Adipocyte (in vitro differentiated cells): ENCODE measurements at regions not wholly inside any gene's neighbourhood (a gene's known extent, or its start where the extent isn't known, plus 50 kb on each side); places are given as distances from the start of the nearest gene placed in this dataset.

Experiments
- DNase-seq: peaks from one replicate; pipeline ENCODE4 v3.0.0-alpha.2; 2015; ENCODE audit warnings: low read depth
- H3K27me3 ChIP-seq: replicated peaks from 2 replicates; pipeline ENCODE4 v1.7.0; 2013; ENCODE audit warnings: mild to moderate bottlenecking, low read length, moderate library complexity; ENCODE audit not compliant: control insufficient read depth, insufficient read depth
- H3K36me3 ChIP-seq: 2 replicates; pipeline ENCODE4 v1.7.0; 2013; ENCODE audit warnings: low read length, mild to moderate bottlenecking, moderate library complexity; ENCODE audit not compliant: control insufficient read depth, insufficient read depth, severe bottlenecking
- H3K4me1 ChIP-seq: 2 replicates; pipeline ENCODE4 v1.7.0; 2013; ENCODE audit warnings: mild to moderate bottlenecking, low read length, moderate library complexity; ENCODE audit not compliant: control insufficient read depth, insufficient read depth
- H3K4me3 ChIP-seq: 2 replicates; pipeline ENCODE4 v1.7.0; 2013; ENCODE audit warnings: mild to moderate bottlenecking, low read length, moderate library complexity
- H3K9ac ChIP-seq: 2 replicates; pipeline ENCODE4 v1.7.0; 2013; ENCODE audit warnings: mild to moderate bottlenecking, low read length, moderate library complexity
- H3K9me3 ChIP-seq: 2 replicates; pipeline ENCODE4 v1.7.0; 2013; ENCODE audit warnings: mild to moderate bottlenecking, low read length, moderate library complexity; ENCODE audit not compliant: control insufficient read depth

DNA sequence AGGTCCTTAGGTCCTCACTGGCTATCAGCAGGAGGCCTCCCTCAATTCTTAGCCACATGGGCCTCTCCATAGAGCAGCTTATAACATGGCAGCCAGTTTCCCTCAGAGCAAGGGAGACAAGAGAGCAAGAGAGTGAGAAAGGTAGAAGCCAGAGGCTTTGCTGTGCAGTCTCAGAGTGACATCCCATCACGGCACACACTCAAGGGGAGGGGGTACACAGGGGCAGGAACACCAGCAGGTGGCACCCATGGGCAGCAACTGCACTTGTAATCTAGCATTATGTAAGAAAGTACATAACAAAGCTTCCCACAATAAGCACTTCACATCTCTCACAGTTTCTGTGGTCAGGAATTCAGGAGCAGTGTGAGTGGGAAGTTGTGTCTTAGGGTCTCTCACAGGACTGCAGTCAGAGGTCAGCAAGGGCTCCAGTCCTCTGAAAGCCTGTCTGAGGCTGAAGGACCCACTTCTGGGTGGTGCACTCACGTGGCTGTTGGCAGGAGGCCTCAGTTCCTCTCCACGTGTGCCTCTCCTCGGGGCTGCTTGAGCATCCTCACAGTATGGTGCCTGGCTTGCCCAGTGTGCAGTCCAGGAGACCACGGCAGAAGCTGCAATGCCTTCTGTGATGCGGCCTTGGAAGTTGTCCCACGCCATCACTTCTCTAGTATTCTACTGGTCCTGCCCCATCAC, 159.4 kb downstream of the OAT start:
- Histone ChIP-seq H3K9me3 (peaks cover 27% of the 10 kb centered on the region), H3K36me3 (no peaks in the 10 kb centered on the region), H3K4me1 (no peaks in the 10 kb centered on the region), H3K9ac (no peak overlapping the region), H3K4me3 (no peak overlapping the region), H3K27me3 (peaks cover 69% of the 10 kb centered on the region)
- DNase-seq, result no peak

DNA sequence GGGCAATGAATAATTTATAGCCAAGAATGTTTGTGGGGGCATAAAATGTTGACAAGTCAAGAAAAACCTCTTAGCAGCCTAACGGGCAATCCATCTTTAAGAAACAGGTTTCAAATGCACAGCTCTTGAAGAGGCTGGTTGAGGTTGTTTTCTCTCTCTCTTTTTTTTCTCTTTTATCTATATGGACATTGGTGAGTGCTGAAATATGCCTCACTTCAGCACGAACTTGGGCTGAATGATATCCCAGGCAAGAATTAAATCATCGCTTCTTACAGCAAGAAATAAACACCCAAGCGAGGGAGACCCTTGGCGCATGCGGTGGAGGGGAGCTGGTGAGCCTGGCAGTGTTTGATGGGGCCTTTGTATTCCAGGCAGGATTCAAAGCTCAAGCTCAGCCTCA, 160.9 kb downstream of the OAT start:
- H3K9me3 ChIP-seq, result peaks cover 27% of the 10 kb centered on the region
- no peak overlapping the region for H3K9ac ChIP-seq
- peaks cover 56% of the 10 kb centered on the region for H3K27me3 ChIP-seq
- H3K4me1 ChIP-seq, result no peaks in the 10 kb centered on the region
- no peak overlapping the region for H3K4me3 ChIP-seq
- DNase-seq, result no peak
- H3K36me3 ChIP-seq, result no peaks in the 10 kb centered on the region

GRCh38 chr10:124256151-124256550, 162.6 kb downstream of the OAT start:
- no peak overlapping the region for H3K4me3 ChIP-seq
- no peaks in the 10 kb centered on the region for H3K4me1 ChIP-seq
- peaks cover 27% of the 10 kb centered on the region for H3K9me3 ChIP-seq
- DNase-seq, result no peak
- H3K27me3 ChIP-seq, result peaks cover 68% of the 10 kb centered on the region
- H3K36me3 ChIP-seq, result no peaks in the 10 kb centered on the region
- no peak overlapping the region for H3K9ac ChIP-seq

DNA sequence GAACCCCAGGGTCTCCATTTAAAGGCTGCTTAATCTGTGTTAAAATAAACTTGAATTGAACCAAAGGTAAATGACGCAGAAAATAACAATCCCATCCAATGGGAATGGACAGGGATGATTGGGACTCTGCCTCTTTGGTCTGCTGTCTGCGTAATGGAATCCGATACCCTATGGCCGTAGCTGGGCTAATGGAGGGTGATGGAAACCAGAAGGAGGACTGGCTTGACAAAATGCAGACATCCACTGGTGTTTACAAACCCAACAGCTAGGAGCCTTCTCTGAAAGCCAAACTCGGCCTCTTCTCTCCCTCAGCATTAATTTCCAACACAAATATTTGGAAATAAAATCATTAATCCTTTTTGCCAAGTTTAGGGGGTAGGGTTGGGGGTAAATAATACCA, 162.2 kb upstream of the CHST15 start:
- H3K9ac ChIP-seq, result no peak overlapping the region
- no peaks in the 10 kb centered on the region for H3K4me1 ChIP-seq
- peaks cover 68% of the 10 kb centered on the region for H3K27me3 ChIP-seq
- no peak for DNase-seq
- H3K9me3 ChIP-seq, result peaks cover 27% of the 10 kb centered on the region
- no peaks in the 10 kb centered on the region for H3K36me3 ChIP-seq
- H3K4me3 ChIP-seq, result no peak overlapping the region

- no peaks in the 10 kb centered on the region for H3K36me3 ChIP-seq
Measured at GRCh38 chr10:124254490-124254889, 161.1 kb upstream of the CHST15 start.

DNA sequence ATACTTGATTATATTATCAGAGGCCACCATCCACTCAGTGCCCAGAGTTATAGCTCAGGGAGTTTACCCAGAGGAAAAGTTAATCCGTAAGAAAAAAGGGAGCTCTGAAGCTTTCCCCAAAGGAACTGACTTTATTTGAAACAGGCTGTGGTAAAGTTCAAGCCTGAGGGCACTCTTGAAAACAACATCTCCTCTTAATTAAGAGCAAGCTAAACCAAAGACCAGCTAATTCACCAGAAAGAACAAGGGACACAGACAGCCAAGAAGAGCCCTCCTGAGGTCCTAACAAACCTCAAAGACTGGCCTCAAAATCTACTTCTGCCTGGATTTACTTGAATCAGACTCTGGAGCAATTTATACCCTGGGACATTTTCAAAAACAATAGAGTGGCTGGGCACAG, 159.6 kb upstream of the CHST15 start:
- Histone ChIP-seq H3K9me3 (peaks cover 9% of the 10 kb centered on the region), H3K36me3 (no peaks in the 10 kb centered on the region), H3K27me3 (peaks cover 62% of the 10 kb centered on the region), H3K4me3 (no peak overlapping the region), H3K4me1 (no peaks in the 10 kb centered on the region), H3K9ac (no peak overlapping the region)
- peak; percentile 69 for DNase-seq

More at GRCh38 chr10:124254490-124254889, 161.1 kb upstream of the CHST15 start:
- Histone ChIP-seq H3K9ac (no peak overlapping the region), H3K4me1 (no peaks in the 10 kb centered on the region), H3K4me3 (no peak overlapping the region), H3K9me3 (peaks cover 20% of the 10 kb centered on the region), H3K27me3 (peaks cover 70% of the 10 kb centered on the region)
- DNase-seq, result no peak

GRCh38 chr10:124252097-124252715, 158.8 kb upstream of the CHST15 start:
- H3K36me3 ChIP-seq, result no peaks in the 10 kb centered on the region
- peaks cover 9% of the 10 kb centered on the region for H3K9me3 ChIP-seq
- no peak overlapping the region for H3K4me3 ChIP-seq
- H3K27me3 ChIP-seq, result peaks cover 64% of the 10 kb centered on the region
- no peak for DNase-seq
- H3K4me1 ChIP-seq, result no peaks in the 10 kb centered on the region
- no peak overlapping the region for H3K9ac ChIP-seq

- Histone ChIP-seq H3K9me3 (peaks cover 9% of the 10 kb centered on the region), H3K36me3 (no peaks in the 10 kb centered on the region), H3K4me3 (no peak overlapping the region), H3K4me1 (no peaks in the 10 kb centered on the region), H3K27me3 (peaks cover 67% of the 10 kb centered on the region), H3K9ac (no peak overlapping the region)
- no peak for DNase-seq
Measured at GRCh38 chr10:124251317-124252065, 158.1 kb upstream of the CHST15 start.

- no peak for DNase-seq
- Histone ChIP-seq H3K4me3 (no peak overlapping the region), H3K9me3 (peaks cover 7% of the 10 kb centered on the region), H3K9ac (no peak overlapping the region), H3K36me3 (no peaks in the 10 kb centered on the region), H3K4me1 (no peaks in the 10 kb centered on the region), H3K27me3 (peaks cover 66% of the 10 kb centered on the region)
Measured at GRCh38 chr10:124250506-124250905, 157.1 kb upstream of the CHST15 start.

DNA sequence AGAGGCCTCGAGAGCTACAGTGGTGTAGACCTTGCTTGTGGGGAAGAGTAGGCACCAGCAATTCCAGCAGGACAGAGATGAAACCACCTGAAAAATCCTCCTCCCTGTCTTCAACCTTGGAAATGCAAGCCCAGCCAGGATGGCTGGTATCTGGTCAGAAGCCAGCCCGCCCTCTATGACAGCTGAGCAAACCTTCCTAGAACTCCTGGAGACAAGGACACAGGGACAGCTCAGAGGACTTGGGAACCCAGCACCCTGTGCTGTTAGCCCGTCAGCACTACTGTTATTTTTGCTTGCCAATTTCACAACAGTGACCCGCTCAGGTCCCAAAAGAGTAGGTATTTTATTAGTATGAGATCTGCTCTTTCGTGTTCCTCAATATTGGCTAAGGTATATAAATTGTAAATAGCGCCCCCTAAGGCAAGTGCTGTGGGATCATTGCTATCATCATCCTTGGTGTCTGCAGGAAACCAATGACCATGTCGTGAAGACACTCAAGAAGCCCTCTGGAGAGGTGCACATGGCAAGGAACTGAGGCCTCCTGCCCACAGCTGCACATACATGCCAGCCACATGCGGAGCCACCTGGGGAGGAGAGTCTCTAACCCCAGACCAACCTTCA, 156.5 kb upstream of the CHST15 start:
- no peak for DNase-seq

DNA sequence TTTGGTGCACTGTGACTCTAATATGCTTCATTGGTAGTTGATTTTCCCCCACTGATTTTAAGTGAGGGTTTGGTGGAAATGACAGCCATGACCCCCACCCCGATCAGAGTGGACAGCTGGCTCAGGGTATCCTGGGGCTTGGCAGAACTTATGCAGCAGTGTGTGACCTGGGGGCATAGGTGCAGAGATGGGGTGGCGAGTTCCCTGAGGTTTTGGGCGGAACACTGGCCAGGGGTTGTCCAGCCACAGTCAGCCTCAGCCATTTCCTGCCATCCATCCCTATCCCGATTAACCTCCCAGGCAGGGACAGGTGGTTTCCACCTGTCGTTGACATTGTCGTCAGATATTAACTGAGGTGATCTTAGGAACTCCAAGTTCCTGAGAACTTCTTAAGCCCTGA, 155.8 kb upstream of the CHST15 start:
- Histone ChIP-seq H3K36me3 (no peaks in the 10 kb centered on the region), H3K27me3 (peaks cover 61% of the 10 kb centered on the region), H3K9me3 (no peaks in the 10 kb centered on the region), H3K4me1 (no peaks in the 10 kb centered on the region), H3K4me3 (no peak overlapping the region), H3K9ac (no peak overlapping the region)
- DNase-seq, result no peak

More for the DNA sequence above, 156.5 kb upstream of the CHST15 start:
- H3K9ac ChIP-seq, result no peak overlapping the region
- H3K27me3 ChIP-seq, result peaks cover 65% of the 10 kb centered on the region
- H3K36me3 ChIP-seq, result no peaks in the 10 kb centered on the region
- H3K4me3 ChIP-seq, result no peak overlapping the region
- no peaks in the 10 kb centered on the region for H3K4me1 ChIP-seq
- peaks cover 2% of the 10 kb centered on the region for H3K9me3 ChIP-seq
